ENCODE measurements at regions not wholly inside any gene's neighbourhood (a gene's known extent, or its start where the extent isn't known, plus 50 kb on each side); places are given as distances from the start of the nearest gene placed in this dataset.

DNA sequence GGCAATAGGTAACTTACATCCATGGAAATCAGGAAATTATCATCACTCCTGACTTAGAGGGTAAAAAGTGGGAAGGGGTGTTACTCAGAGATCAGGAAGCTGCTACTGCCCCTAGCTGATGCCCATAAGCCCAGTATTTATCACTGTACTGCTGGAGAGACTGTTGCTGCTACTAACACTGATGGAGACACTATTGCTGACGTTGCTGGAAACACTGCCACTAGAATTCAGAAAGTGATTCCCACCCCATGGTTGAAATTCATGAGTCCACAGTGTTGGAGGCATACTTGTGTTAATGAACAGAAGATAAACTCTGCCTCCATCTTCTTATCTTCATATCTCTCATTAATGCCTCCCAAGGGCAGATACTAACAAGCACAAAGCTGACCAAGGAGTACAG lies 97.6 kb downstream of the MTX3 start:
- TF ChIP-seq MAFK (IDR thresholded peaks at IDR 0.05; ENCODE audit: partially characterized antibody) (peak; percentile 65), ZNF302 (CRISPR knock-in tag; IDR thresholded peaks at IDR 0.05) (no peak)
- ChIA-PET CTCF (no interaction called here), POLR2A (no interaction called here)
- Histone ChIP-seq H3K27ac (no peak overlapping the region), H3K9me3 (peaks cover 4% of the 10 kb centered on the region; the same call in 1 of the 3 replicates), H3K4me2 (no peak overlapping the region), H3K4me1 (no peaks in the 10 kb centered on the region), H3K4me3 (no peak overlapping the region)
- WGBS (ENCODE audit: missing lambda C conversion rate) = 0% methylated on average over 1 of the region's 1 CpG
- DNase-seq (ENCODE audit: low read depth in 1 of 2, low spot score in 1 of 2) (no peak), ATAC-seq (no peak), FAIRE-seq (no peak)

GRCh38 chr5:79890930-79891249 lies 100.2 kb downstream of the MTX3 start:
- no peak overlapping the region for H3K4me3 ChIP-seq
- H3K4me2 ChIP-seq = no peak overlapping the region
- TF ChIP-seq TP53 (CRISPR knock-in tag; IDR thresholded peaks at IDR 0.05) (no peak), MAZ (IDR thresholded peaks at IDR 0.05; ENCODE audit: borderline replicate concordance, low read depth, low read length) (no peak), FOXS1 (CRISPR knock-in tag; IDR thresholded peaks at IDR 0.05) (no peak), ZC3H11A (IDR thresholded peaks at IDR 0.05) (no peak), SMC3 (IDR thresholded peaks at IDR 0.05) (no peak), NR3C1 (IDR thresholded peaks at IDR 0.05) (no peak), JUNB (IDR thresholded peaks at IDR 0.05) (no peak), FOSB (CRISPR knock-in tag; IDR thresholded peaks at IDR 0.05) (no peak), RNF2 (IDR thresholded peaks at IDR 0.05; ENCODE audit: borderline replicate concordance, low read depth) (no peak), ZNF302 (CRISPR knock-in tag; IDR thresholded peaks at IDR 0.05) (no peak), MYC (IDR thresholded peaks at IDR 0.05; ENCODE audit: borderline replicate concordance, low read length) (no peak)
- TF ChIP-seq, protein P1, sequence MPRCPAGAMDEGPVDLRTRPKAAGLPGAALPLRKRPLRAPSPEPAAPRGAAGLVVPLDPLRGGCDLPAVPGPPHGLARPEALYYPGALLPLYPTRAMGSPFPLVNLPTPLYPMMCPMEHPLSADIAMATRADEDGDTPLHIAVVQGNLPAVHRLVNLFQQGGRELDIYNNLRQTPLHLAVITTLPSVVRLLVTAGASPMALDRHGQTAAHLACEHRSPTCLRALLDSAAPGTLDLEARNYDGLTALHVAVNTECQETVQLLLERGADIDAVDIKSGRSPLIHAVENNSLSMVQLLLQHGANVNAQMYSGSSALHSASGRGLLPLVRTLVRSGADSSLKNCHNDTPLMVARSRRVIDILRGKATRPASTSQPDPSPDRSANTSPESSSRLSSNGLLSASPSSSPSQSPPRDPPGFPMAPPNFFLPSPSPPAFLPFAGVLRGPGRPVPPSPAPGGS (IDR thresholded peaks at IDR 0.05) = no peak
- peaks cover 8% of the 10 kb centered on the region; the same call in 2 of the 3 replicates for H3K9me3 ChIP-seq
- ATAC-seq = no peak
- no peak for DNase-seq (ENCODE audit: low read depth in 1 of 2, low spot score in 1 of 2)
- CTCF ChIA-PET = interaction anchor here (0.8 to 1.8 kb wide), 3 partner anchors 12 to 868 kb away, joined by 3 to 5 read pairs (median 5); no protein-coding TSS in a partner anchor
- no peaks in the 10 kb centered on the region for H3K4me1 ChIP-seq
- FAIRE-seq = no peak
- 28% methylated on average over 5 of the region's 5 CpGs for WGBS (ENCODE audit: missing lambda C conversion rate)
- no peak overlapping the region for H3K27ac ChIP-seq
- POLR2A ChIA-PET = no interaction called here

- FAIRE-seq (no peak), DNase-seq (ENCODE audit: low read depth in 1 of 2, low spot score in 1 of 2) (no peak), ATAC-seq (no peak)
- Histone ChIP-seq H3K4me1 (no peaks in the 10 kb centered on the region), H3K9me3 (peaks cover 8% of the 10 kb centered on the region; the same call in 2 of the 3 replicates), H3K4me3 (no peak overlapping the region), H3K27ac (no peak overlapping the region), H3K4me2 (no peak overlapping the region)
- ChIA-PET POLR2A (no interaction called here), CTCF (interaction anchor here (0.8 to 1.8 kb wide), 3 partner anchors 12 to 867 kb away, joined by 3 to 5 read pairs (median 5); no protein-coding TSS in a partner anchor)
- TF ChIP-seq TFCP2L1 (CRISPR knock-in tag; IDR thresholded peaks at IDR 0.05) (no peak), KDM1A (IDR thresholded peaks at IDR 0.05; ENCODE audit: low read depth) (no peak), MAFK (IDR thresholded peaks at IDR 0.05; ENCODE audit: partially characterized antibody) (no peak), HOXA7 (CRISPR knock-in tag; IDR thresholded peaks at IDR 0.05) (no peak), ZNF302 (CRISPR knock-in tag; IDR thresholded peaks at IDR 0.05) (no peak), POLR2A (IDR thresholded peaks at IDR 0.05; ENCODE audit: low read length) (no peak), ESRRA (IDR thresholded peaks at IDR 0.05; ENCODE audit: borderline replicate concordance, low read length) (no peak), FOSL2 (IDR thresholded peaks at IDR 0.05) (no peak), FOSL2 (CRISPR knock-in tag; IDR thresholded peaks at IDR 0.05) (no peak), HDAC2 (IDR thresholded peaks at IDR 0.05) (no peak), CHD4 (IDR thresholded peaks at IDR 0.05; ENCODE audit: borderline replicate concordance) (no peak), E2F6 (IDR thresholded peaks at IDR 0.05; ENCODE audit: borderline replicate concordance, low read depth) (no peak), GATA3 (IDR thresholded peaks at IDR 0.05; ENCODE audit: borderline replicate concordance) (no peak), CEBPB (IDR thresholded peaks at IDR 0.05) (no peak)
- TF ChIP-seq, protein P2, sequence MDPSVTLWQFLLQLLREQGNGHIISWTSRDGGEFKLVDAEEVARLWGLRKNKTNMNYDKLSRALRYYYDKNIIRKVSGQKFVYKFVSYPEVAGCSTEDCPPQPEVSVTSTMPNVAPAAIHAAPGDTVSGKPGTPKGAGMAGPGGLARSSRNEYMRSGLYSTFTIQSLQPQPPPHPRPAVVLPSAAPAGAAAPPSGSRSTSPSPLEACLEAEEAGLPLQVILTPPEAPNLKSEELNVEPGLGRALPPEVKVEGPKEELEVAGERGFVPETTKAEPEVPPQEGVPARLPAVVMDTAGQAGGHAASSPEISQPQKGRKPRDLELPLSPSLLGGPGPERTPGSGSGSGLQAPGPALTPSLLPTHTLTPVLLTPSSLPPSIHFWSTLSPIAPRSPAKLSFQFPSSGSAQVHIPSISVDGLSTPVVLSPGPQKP (IDR thresholded peaks at IDR 0.05; ENCODE audit: low read depth, low read length) = no peak
- TF ChIP-seq, protein P3, sequence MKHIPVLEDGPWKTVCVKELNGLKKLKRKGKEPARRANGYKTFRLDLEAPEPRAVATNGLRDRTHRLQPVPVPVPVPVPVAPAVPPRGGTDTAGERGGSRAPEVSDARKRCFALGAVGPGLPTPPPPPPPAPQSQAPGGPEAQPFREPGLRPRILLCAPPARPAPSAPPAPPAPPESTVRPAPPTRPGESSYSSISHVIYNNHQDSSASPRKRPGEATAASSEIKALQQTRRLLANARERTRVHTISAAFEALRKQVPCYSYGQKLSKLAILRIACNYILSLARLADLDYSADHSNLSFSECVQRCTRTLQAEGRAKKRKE (CRISPR knock-in tag; IDR thresholded peaks at IDR 0.05; ENCODE audit: low read depth) = no peak
- WGBS (ENCODE audit: missing lambda C conversion rate) = 22% methylated on average over 4 of the region's 4 CpGs
Measured at GRCh38 chr5:79890119-79890929, 100.7 kb downstream of the MTX3 start.

Measured in A549 (cell line).